Fibroblast of mammary gland (primary cell): ENCODE measurements at regions not wholly inside any gene's neighbourhood (a gene's known extent, or its start where the extent isn't known, plus 50 kb on each side); places are given as distances from the start of the nearest gene placed in this dataset.
A peak's percentile ranks its signal among the peaks of the same experiment; 100 is the strongest.

Source experiments
- DNase-seq: peaks from one replicate; pipeline ENCODE4 v3.0.0-alpha.2; 2010; ENCODE audit warnings: low read depth
- H3K4me3 ChIP-seq: 2 replicates; pipeline ENCODE4 v1.5.1; 2011; ENCODE audit warnings: low read depth, mild to moderate bottlenecking, low read length, moderate library complexity; ENCODE audit not compliant: control insufficient read depth
- CTCF ChIP-seq: conservative IDR thresholded peaks from 2 replicates; pipeline ENCODE4 v1.5.1; 2011; ENCODE audit warnings: low read depth, low read length, inconsistent platforms; ENCODE audit not compliant: control insufficient read depth, insufficient read depth

GRCh38 chr9:89975024-89975423 is 370.2 kb downstream of the GADD45G start:
- H3K4me3 ChIP-seq: no peak overlapping the region
- DNase-seq: no peak
- no peak for TF ChIP-seq CTCF

DNA sequence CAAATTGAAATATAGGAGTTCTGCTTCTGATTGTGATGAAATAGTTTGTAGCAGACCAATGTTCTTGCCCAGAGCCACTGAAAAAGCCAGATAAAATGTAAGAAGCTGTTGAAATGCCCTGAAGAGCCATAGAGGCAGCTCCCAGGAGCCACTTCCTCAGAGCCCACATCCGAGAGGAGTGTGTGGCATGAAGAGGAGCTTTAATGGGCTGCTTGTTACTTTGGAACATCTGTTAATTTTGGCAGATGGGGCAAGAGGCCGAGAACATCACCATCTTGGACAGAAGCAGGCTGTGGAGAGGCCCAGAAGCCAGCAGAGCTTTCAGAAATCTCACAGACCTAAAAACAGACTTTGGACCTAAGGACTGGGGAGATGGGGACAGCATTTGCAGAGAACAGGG is 370.8 kb downstream of the GADD45G start:
- TF ChIP-seq CTCF: no peak
- DNase-seq: no peak
- H3K4me3 ChIP-seq: no peak overlapping the region

DNA sequence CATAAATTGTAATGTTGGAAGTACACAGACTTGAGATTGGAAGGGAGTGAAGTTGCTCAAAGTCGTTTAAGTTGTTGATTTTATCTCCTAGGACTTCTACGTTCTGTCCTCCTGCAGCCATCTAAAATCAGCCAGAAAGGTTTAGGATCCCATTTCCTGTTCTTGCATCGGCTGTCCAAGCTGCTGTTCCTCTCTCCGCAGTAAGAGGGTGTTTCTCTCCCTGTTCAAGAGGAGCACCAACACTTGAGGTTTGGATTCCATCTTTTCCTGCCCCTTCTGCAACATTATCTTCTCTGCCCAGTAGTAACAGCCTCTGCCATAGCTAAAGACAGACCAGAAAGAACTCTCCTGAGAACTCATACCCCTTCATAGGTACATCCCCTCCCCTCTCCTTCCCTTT is 373.4 kb downstream of the GADD45G start:
- no peak for DNase-seq
- peak; percentile 38 for TF ChIP-seq CTCF
- no peak overlapping the region for H3K4me3 ChIP-seq

DNA sequence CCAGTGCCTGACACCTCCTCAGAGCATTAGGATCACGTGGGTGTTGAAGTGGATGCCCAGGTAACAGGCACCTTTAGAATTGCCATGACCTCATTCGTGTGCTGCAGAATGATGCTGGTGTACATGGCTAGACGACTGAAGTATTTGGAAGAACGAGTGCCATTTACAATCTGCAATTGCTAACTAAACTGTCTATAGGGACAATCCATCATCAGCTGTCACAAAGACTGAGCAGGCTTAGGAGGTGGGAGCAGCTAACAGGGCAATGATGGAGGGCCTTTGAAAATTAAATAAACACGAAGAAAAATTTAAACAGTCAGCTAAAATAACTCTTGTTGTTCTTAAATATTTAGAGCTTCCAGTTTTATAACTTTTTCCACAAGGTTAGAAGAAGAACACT is 375.8 kb downstream of the GADD45G start:
- TF ChIP-seq CTCF: no peak
- no peak overlapping the region for H3K4me3 ChIP-seq
- DNase-seq: no peak

- DNase-seq: no peak
- no peak for TF ChIP-seq CTCF
- H3K4me3 ChIP-seq: no peak overlapping the region
These were observed 377.2 kb downstream of the GADD45G start for GRCh38 chr9:89982016-89982415.

DNA sequence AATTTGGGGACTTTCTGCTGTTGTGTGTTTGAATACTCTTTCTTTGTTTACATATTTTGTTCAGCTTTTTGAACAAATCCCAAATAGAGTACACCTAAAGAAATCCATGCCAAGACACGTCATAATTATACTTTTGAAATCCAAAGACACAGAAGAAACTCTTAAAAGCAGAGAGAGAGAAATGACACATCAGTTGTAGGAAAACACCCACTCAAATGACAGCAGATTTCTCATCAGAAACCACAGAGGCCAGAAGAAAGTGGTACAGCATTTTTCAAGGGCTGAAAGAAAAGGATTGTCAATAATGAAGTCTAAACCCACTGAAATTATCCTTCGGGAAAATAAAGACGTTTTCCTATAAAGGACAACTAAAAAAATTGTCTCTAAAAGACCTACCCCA is 378.6 kb downstream of the GADD45G start:
- no peak for TF ChIP-seq CTCF
- DNase-seq: peak; percentile 68
- H3K4me3 ChIP-seq: no peak overlapping the region

DNA sequence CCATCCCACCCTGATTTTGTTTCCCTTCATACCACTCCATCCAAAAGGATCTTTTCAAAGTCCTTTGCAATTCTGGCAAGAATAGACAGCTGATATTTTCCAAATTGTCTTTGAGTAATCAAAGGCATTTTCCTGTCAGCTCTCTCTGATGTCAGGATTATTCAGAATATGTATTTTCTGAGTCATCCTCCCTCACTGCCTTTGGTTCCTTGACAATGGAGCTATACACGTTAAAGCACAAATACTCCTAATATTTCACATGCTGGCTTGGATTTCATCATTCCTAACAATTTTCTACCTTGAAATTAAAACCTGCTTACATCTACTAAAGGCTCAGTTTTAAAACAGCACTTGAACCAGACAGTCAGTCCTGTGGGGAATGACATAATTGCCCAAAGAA is 379.4 kb downstream of the GADD45G start:
- no peak overlapping the region for H3K4me3 ChIP-seq
- peak; percentile 50 for DNase-seq
- no peak for TF ChIP-seq CTCF
